GM19239 (cell line): ENCODE measurements at regions not wholly inside any gene's neighbourhood (a gene's known extent, or its start where the extent isn't known, plus 50 kb on each side); places are given as distances from the start of the nearest gene placed in this dataset.
"Not testable (repeated sequence)": the region's sequence is repeated elsewhere in the genome, so short reads cannot be mapped to it uniquely, and the experiment has no call there.

Experiments
- DNase-seq: peaks from one replicate; pipeline ENCODE4 v3.0.0; 2011; ENCODE audit warnings: low spot score; ENCODE audit not compliant: insufficient read length
- FAIRE-seq: peaks from 2 replicates; lab custom pipeline; 2011; peaks lifted over from hg19 to GRCh38; lab: Jason Lieb, UNC

- DNase-seq, result no peak
Observed at GRCh38 chr13:111008351-111008750, 93.5 kb upstream of the ANKRD10 start.

GRCh38 chr13:111007209-111007608 lies 92.3 kb upstream of the ANKRD10 start:
- no peak for FAIRE-seq

More at GRCh38 chr13:111008351-111008750, 93.5 kb upstream of the ANKRD10 start:
- no peak for FAIRE-seq

GRCh38 chr13:111006506-111007031 lies 91.7 kb upstream of the ANKRD10 start:
- no peak for DNase-seq
- FAIRE-seq, result no peak

More at GRCh38 chr13:111007209-111007608, 92.3 kb upstream of the ANKRD10 start:
- DNase-seq, result no peak

- FAIRE-seq (no peak), DNase-seq (no peak)
Observed at GRCh38 chr13:111005808-111006505, 91.1 kb upstream of the ANKRD10 start.

- FAIRE-seq (no peak), DNase-seq (no peak)
Observed at GRCh38 chr13:111005364-111005763, 90.5 kb upstream of the ANKRD10 start.

GRCh38 chr13:111004444-111004843 lies 89.6 kb upstream of the ANKRD10 start:
- no peak for FAIRE-seq
- DNase-seq, result no peak

- FAIRE-seq, result no peak
- DNase-seq, result no peak
Observed at GRCh38 chr13:111001636-111002035, 86.8 kb upstream of the ANKRD10 start.

GRCh38 chr13:110993788-110994187 lies 78.9 kb upstream of the ANKRD10 start:
- FAIRE-seq, result no peak
- DNase-seq, result no peak

GRCh38 chr13:110991991-110992508 lies 77.2 kb upstream of the ANKRD10 start:
- no peak for DNase-seq
- FAIRE-seq, result no peak

- FAIRE-seq (no peak), DNase-seq (no peak)
Observed at GRCh38 chr13:110989331-110989730, 74.5 kb upstream of the ANKRD10 start.

GRCh38 chr13:110985541-110985940 lies 70.7 kb upstream of the ANKRD10 start:
- FAIRE-seq, result no peak
- DNase-seq, result no peak

GRCh38 chr13:110984798-110985197 lies 69.9 kb upstream of the ANKRD10 start:
- FAIRE-seq (no peak), DNase-seq (no peak)

- DNase-seq (no peak), FAIRE-seq (no peak)
Observed at GRCh38 chr13:110984381-110984780, 69.5 kb upstream of the ANKRD10 start.

- DNase-seq (no peak), FAIRE-seq (no peak)
Observed at GRCh38 chr13:110983241-110983640, 68.4 kb upstream of the ANKRD10 start.

- DNase-seq (no peak), FAIRE-seq (no peak)
Observed at GRCh38 chr13:110981379-110981778, 66.5 kb upstream of the ANKRD10 start.

GRCh38 chr13:110980921-110981320 lies 66.1 kb upstream of the ANKRD10 start:
- no peak for FAIRE-seq

GRCh38 chr13:110979149-110979548 lies 64.3 kb upstream of the ANKRD10 start:
- not testable (repeated sequence) for DNase-seq

More at GRCh38 chr13:110980921-110981320, 66.1 kb upstream of the ANKRD10 start:
- no peak for DNase-seq

GRCh38 chr13:110978390-110978789 lies 63.5 kb upstream of the ANKRD10 start:
- no peak for DNase-seq
- no peak for FAIRE-seq

More at GRCh38 chr13:110979149-110979548, 64.3 kb upstream of the ANKRD10 start:
- FAIRE-seq, result not testable (repeated sequence)

GRCh38 chr13:110976785-110977184 lies 61.9 kb upstream of the ANKRD10 start:
- DNase-seq (no peak), FAIRE-seq (no peak)

- DNase-seq, result no peak
- FAIRE-seq, result no peak
Observed at GRCh38 chr13:110973007-110973700, 58.3 kb upstream of the ANKRD10 start.

GRCh38 chr13:110971486-110971885 lies 56.6 kb upstream of the ANKRD10 start:
- FAIRE-seq, result no peak
- DNase-seq, result no peak
